ENCODE measurements at regions not wholly inside any gene's neighbourhood (a gene's known extent, or its start where the extent isn't known, plus 50 kb on each side); places are given as distances from the start of the nearest gene placed in this dataset.

- TF ChIP-seq CTCF (IDR thresholded peaks at IDR 0.05) (no peak), POLR2A (IDR thresholded peaks at IDR 0.05) (no peak), EP300 (IDR thresholded peaks at IDR 0.05) (no peak)
Measured at GRCh38 chr14:26845151-26845818, 247.5 kb upstream of the NOVA1 start.

Data from gastroesophageal sphincter (tissue), 3 donors.